ENCODE measurements at regions not wholly inside any gene's neighbourhood (a gene's known extent, or its start where the extent isn't known, plus 50 kb on each side); places are given as distances from the start of the nearest gene placed in this dataset.

- no peak for DNase-seq
Measured at GRCh38 chr9:28868228-28868990, 1295.1 kb upstream of the C9orf72 start.

- no peak for DNase-seq
Measured at GRCh38 chr9:28882529-28882928, 1309.2 kb upstream of the C9orf72 start.

- no peak for DNase-seq
Measured at GRCh38 chr9:28883234-28883633, 1310.0 kb upstream of the C9orf72 start.

- DNase-seq, result no peak
Measured at GRCh38 chr9:28887188-28887884, 1314.1 kb upstream of the C9orf72 start.

GRCh38 chr9:28888806-28889205, 1315.5 kb upstream of the C9orf72 start:
- DNase-seq, result no peak

- no peak for DNase-seq
Measured at GRCh38 chr9:28892538-28892937, 1319.3 kb upstream of the C9orf72 start.

- no peak for DNase-seq
Measured at GRCh38 chr9:28899267-28899666, 1326.0 kb upstream of the C9orf72 start.

GRCh38 chr9:28899926-28900325, 1326.6 kb upstream of the C9orf72 start:
- DNase-seq, result no peak

GRCh38 chr9:28900406-28900805, 1327.1 kb upstream of the C9orf72 start:
- no peak for DNase-seq

GRCh38 chr9:28909526-28909925, 1336.2 kb upstream of the C9orf72 start:
- DNase-seq, result no peak

GRCh38 chr9:28912621-28913020, 1339.3 kb upstream of the C9orf72 start:
- no peak for DNase-seq

GRCh38 chr9:28915202-28915930, 1342.1 kb upstream of the C9orf72 start:
- no peak for DNase-seq

GRCh38 chr9:28916348-28916747, 1343.1 kb upstream of the C9orf72 start:
- DNase-seq, result no peak

GRCh38 chr9:28921857-28922500, 1348.7 kb upstream of the C9orf72 start:
- DNase-seq, result no peak

- DNase-seq, result no peak
Measured at GRCh38 chr9:28922891-28923290, 1349.6 kb upstream of the C9orf72 start.

- DNase-seq, result no peak
Measured at GRCh38 chr9:28923351-28923750, 1350.1 kb upstream of the C9orf72 start.

- DNase-seq, result no peak
Measured at GRCh38 chr9:28925157-28925556, 1351.9 kb upstream of the C9orf72 start.

GRCh38 chr9:28926306-28926705, 1353.0 kb upstream of the C9orf72 start:
- DNase-seq, result no peak

GRCh38 chr9:28927691-28928090, 1354.4 kb upstream of the C9orf72 start:
- no peak for DNase-seq

- no peak for DNase-seq
Measured at GRCh38 chr9:28929433-28929832, 1356.2 kb upstream of the C9orf72 start.

- DNase-seq, result no peak
Measured at GRCh38 chr9:28930766-28931165, 1357.5 kb upstream of the C9orf72 start.

- DNase-seq, result no peak
Measured at GRCh38 chr9:28934111-28934510, 1360.8 kb upstream of the C9orf72 start.

- no peak for DNase-seq
Measured at GRCh38 chr9:28938981-28939380, 1365.7 kb upstream of the C9orf72 start.

Measured in suppressor macrophage treated with lipopolysaccharide for 1 hour (primary cell).